Activated CD4-positive, CD25-positive, alpha-beta regulatory T cell treated with anti-CD3 and anti-CD28 coated beads, Interleukin-2, amount 50 U/mL, for 24 hours (primary cell): ENCODE measurements at regions not wholly inside any gene's neighbourhood (a gene's known extent, or its start where the extent isn't known, plus 50 kb on each side); places are given as distances from the start of the nearest gene placed in this dataset.
"Not testable (repeated sequence)": the region's sequence is repeated elsewhere in the genome, so short reads cannot be mapped to it uniquely, and the experiment has no call there.

ENCODE experiments used
- ATAC-seq, 2 donors: fragments of 150-1000 bp; cut with Tn5 transposase; one replicate each; pipeline ENCODE4 v1.10.0; 2021; ENCODE audit warnings: mild to moderate bottlenecking in 1 of 2, moderate library complexity in 1 of 2

DNA sequence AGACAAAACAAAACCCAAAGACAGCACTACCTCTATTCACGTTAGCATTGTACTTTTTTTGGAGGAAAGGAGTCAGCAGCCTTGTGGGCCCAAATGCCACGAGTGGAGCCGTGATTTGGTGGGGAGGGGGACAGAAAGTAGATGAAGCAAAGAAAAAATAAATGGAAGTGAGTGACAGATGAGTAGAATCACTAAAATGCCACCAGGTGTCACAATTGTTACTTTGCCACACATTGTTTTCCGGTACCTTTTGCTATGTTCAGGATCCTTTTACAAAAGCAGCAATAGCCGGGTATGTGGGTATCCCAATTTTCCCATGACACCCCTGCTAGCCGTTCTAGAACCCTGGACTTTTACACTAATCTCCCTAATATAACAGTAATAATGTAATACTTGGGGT lies 85.0 kb upstream of the AK4 start:
- no peak for ATAC-seq

DNA sequence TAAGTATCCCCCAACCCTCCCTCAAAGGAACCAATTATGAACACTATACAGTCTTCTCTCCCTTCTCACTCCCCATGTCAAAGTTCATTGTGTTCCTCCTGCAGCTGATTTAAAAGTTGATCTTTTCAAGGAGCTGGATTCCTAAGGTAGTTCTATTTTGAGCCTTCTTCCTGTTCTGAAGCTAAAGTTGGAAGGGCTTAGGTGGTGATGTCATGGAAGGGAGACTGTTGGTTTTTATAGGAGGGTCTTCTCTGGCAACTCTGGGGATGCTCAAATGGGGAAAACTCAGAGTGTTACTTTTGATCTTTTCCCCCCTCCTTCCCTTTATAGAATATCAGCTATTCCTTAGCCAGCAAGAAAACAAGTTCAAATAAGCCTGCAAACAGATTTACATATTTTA lies 83.0 kb upstream of the AK4 start:
- no peak for ATAC-seq

DNA sequence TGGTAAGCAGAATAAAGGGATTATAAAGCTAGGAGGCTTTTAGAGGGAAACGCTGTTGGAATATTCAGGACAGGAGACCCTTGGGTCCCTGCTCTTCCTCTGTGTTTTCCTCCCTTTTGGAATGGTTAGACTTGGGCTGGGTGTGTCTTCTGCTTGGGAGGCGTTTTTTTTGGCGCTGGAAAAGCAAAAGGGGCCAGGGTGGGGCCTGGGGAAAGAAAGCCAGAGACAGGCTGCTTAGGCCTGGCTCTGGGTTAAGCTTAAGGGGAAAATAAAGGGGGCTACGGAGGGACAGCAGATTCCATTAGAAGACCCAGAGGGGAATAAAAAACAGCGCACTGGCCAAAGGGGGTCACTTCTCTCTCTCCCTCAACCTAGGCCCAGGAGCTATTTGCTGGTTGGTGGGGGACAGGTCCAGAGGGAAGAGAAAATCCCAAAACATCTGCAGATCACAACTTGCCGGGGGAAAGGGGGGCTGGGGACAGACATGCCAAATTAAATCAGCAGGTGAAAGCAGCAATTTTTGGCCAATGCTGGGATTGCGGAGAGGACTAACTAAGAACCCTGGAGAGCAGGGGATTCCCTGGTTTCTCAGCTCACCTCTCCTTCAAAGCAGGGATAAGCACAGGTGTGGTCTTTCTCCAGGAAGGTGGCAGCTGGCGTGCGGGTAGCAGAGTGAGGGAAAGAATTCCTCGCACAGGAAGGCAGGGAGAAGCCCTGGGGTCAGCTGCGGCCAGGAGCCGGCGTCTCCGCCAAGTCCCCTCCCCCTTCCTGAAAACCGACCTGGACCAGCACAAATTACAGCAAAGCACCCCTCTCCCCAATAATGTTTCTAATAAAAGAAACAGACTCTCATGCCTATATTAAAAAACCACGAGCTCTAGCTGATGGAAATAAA lies 82.2 kb upstream of the AK4 start:
- no peak for ATAC-seq

DNA sequence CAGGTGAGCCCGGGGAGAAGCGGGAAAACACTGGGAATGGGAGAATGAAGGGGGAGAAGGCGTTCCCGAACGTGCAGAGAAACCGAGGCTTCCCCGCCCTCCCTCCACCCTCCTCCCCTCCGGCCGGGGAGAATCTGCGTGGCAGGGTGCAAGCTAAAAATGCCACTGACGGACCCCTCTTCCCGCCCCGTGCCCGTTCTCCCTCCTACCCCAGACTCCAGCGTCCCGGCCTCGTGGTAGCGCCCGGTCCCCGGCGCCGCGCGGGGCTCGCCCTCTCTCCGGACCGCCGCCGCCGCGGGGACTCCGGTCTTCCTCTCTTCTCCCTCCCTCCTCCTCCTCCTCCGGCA lies 81.6 kb upstream of the AK4 start:
- peak in 1 of 2 donors; percentile 27 for ATAC-seq

DNA sequence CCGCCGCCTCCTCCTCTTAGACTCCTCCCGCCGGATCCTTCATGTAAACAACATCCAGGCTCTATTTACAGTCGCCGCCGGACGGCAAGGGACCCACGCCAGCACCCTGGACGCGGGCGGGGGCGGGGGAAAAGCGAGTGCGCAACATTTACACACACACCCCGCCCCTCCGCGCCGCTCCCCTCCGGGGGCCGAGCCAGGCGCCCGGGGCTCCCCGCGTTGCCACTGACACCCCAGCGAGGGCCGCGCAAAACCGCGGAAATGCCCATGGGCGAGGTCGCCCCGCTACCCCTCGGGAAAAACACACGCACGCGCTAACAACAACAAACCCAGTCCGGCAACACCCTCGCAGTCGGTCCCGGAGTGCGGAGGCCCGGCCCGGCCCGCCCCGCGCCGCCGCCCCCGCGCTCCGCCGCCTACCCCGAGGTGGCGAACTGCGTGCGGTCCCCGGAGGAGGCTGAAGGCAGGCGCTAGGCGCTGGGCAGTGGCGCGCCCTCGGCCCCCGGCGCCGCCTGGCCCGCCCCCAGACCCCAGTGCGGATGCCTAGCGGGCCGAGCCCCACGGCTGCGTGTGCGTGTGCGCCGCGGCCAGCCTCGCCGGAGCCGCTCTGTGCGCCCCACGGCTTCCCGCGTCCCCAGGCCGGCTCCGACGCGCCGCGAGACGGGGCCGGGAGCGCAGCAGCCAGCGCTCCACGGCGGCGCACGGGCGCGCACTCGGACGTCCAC lies 81.1 kb upstream of the AK4 start:
- peak; percentile 64 to 66 for ATAC-seq

DNA sequence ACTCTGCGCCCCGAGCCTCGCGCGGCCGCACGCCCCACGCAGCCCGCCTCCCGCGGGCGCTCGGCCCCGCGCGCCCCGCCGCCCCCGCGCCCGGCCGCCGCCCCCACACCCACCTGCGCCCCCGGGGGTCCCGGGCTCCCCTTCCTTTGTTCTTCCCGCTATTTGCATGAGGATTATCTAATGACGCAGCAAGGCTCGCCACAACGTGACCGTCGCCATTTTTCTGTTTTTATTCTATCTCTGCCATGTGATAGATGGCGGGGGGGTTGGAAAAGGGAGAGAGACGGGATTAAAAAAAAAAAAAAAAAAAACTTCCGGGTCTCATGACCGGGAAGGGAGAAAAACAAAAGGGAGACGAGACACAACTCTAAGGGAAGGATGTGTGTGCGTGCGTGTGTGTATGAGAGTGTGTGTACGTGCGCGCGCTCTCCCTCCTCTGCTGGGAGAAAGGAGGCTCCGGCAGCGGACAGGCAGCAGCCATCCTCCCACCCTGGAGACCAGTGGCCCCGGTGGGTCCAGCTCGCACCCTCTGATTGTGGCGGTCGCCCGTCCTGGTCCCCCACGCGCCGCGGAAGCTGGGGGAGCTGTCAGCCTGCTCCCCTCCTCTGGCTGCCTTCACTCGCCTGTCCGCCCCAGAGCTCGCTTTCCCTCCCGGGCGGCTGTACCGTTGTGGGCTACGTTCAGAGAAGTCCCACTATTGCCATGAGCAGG lies 80.4 kb upstream of the AK4 start:
- ATAC-seq = peak; percentile 21 to 30

DNA sequence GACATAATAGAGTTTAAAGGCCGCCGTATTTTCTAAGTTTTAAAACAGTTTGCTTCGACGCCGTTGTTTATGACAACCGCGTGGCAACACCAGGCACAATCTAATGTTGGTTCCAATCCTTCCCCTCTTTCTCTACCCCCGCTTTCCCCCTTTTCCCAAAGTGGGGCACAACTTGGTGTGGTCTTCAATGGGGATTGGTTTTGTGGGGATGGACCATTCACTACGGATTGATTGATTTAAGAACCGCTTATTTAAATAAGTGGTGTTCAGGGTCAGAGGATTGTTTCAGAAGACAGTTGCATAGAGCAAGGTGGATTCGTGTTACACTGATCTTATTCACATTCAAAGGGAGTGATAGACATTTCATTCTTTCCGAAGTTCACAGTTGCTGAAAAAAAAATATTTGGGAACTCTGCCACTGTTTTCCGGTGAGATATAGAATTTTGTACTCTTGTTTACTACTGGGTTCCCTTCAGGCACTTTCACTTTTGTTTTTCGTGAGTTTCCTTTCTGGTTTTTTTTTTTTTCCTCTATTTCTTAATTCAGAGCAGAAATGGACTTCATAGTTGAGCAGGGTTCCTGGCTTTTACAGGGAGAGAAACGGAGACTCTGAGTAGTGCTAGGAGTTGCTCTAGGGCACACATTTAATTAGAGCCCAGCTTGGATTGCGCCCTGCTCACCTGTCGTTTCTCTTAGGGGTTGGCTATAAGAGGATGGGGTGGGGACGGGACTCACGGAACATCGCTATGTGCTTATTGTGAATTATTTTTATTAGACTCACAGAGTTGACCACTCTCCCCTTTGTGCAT lies 79.6 kb upstream of the AK4 start:
- ATAC-seq = no peak

DNA sequence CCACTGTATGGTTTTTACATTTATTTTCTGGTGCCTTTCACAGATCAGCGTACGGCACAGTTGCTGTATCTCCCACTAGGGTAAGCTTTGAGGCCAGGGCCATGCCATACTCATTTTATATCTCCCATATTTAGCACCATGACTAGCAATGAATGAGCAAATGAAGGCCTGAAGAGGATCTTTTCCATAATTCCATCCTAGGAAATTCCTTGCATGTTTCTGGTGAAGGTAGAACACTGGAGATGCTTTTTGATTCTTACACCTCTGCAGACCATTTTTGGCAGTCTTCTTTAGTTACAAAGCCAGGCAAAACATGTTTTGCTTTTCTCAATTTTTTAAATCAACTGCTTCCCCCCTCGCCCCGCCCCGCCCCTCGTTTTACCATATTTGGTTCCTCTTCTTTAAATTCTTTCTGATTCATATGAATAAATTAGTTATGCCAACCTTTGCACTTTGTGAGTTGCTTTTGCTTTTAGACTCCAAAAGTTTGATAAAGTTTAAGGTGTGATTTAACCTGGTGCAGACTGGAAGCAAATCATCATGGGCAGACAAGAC lies 78.9 kb upstream of the AK4 start:
- ATAC-seq = no peak

DNA sequence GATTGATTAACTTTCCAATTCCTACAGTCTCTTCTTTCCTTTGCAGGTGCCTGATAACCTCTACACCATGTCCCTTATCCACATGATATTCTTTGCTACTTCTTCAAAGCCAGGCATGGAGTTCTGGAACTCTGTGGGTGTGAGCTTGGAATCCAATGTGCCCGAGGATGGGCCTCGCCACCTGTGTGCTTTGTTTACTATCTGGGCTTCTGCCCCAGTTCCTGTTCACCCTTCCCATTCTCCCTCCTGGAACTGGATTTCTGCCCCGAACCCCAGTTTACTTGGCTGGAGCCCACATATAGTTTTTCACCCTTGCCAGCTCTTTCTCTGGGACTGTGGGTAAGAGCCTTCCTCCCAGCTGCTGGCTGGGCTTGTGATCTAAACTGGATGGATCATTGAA lies 75.2 kb upstream of the AK4 start:
- ATAC-seq = no peak

DNA sequence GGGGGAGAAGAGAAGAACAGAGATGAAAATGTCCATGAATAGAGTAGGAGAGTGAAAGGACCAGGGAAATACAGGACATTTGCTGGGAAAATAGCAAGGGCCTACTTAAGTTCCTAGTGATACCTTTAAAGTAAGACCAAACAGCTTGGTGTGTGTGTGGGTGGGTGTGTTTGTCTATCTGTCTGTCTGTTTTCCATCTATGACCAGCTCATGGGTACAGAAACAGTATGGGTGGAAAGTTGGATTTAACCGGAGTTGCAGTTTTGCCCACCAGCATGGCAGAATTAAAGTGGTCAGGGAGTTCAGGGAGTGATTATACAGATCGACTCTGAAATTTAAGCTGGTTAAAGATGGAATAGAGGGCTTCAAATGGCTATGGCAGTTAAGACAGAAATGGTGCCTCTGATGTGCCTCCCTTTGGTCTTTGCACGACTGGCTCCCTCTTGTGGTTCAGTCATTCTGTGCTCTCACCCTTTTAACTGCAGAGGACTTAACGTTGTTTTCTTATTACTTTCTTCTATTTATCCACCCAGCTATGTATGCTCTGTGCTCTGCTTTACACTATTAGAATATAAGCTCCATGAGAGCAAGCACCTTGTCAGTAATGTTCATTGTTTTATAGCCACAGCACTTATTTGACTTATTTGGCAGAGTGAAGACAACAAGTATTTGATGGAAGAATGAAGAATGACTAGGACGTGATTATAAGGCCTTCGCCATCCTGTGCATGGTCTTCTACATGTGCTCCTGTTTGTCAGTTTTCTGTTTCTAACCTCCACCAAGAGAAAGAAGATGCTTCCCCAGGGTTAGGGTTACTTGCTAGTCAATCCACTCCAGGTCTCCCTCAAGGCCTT lies 72.7 kb upstream of the AK4 start:
- ATAC-seq = peak; percentile 82 to 83

DNA sequence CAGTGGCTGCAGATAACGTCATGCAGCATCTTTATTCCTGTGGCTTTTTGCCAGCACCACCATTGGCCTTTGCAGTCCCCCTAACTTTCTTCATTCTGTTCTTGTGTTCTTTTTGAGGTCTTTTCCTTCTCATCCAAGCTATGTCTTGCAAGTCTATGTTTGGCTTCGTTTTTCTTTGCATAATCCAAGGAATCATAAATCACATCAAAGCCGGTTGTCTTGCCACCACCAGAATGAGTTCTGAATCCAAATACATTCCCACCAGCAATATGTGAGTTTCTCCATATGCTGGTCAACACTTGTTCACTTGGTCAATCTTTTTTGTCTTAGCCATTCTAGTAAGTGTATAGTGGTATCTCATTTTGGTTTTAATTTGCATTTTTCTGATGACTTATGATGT lies 70.6 kb upstream of the AK4 start:
- ATAC-seq = no peak

DNA sequence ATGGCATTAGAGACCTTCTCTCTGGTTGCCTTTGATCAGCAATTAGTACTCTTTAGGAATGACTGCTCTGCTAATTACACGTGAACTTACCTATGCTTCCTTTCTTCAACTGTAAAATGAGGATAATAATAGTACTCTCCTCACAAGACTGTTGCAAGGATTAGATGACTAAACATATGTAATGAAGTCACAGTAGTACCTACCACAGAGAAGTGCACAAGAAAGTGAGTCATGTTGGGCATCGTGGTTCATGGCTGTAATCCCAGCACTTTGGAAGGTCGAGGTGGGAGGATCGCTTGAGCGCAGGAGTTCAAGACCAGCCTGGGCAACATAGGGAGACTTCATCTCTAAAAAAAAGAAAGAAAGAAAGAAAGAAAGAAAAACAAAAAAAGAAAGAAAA lies 68.1 kb upstream of the AK4 start:
- ATAC-seq = peak in 1 of 2 donors; percentile 37

DNA sequence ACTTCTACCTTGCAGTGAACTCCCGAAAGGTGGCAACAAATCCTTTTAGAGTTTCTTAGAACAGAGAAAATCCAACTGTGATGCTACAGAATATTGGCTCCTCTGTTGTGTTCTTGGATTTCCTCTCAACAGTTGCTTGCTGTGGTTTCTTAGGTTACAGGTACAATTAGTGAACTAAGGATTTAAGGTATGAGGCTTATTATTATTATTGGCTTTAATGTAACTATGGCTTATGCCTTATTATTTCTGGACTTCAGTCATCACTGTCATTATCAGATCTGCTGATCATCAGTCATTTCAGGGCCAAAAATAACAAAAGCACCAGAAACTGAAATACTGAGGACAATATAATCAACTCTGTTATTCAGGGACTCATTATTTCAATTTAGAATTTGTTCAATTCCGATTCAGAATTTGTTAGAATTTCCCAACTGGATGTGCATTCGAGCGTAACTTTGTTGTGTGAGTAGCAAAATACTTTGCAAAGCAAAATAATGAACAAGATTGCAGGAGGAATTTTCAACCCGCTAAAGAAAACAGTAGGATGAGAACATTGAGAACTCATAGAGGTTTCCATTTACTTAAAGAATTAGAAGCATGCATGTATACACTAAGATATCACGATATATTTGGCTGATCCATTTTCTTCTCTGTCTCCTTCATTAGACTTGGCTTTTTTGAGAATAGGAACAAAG lies 65.5 kb upstream of the AK4 start:
- no peak for ATAC-seq

DNA sequence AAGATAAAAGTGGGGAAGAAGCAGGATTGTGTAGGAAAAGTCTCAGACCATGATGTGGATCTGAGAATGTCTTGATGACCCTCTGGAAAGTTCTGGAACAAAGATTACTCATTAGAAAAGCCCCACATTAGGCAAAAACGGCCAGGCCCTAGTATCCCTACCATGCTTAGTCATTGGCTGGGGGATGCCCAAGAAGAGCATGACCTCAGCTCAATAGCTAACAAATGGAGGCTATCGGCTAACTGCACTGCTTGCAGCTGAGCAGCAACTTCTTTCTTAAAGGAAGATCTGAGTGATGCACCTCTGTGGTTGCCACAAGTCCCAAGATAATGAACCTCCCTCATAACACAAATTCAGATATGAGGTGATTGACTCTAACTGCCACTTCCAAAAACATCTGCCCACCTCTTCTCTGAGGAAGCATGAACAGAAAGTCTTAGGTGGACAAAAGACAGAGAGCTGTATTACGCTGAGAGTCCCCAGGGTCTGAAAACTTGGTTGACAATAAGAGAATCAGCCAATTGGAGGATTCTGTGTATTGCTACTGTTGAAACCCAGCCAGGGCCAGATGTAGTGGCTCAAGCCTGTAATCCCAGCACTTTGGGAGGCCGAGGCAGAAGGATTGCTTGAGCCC lies 64.6 kb upstream of the AK4 start:
- peak; percentile 41 to 68 for ATAC-seq

DNA sequence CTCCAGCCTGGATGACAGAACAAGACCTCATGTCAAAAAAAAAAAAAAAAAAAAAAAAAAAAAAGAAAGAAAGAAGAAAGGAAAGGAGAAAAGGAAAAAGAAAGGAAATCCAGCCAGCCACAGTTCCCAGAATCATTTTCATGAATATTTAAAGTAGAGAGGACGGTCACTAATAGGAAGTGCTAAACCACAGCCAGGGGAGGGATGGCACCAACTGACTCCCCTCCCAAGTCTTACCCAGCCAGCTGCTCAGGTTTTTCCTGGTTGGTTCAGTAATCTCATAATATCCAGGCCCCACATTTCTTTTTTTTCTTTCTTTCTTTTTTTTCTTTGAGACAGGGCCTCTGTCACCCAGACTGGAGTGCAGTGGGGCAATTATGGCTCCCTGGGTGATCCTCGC lies 63.9 kb upstream of the AK4 start:
- no peak for ATAC-seq

DNA sequence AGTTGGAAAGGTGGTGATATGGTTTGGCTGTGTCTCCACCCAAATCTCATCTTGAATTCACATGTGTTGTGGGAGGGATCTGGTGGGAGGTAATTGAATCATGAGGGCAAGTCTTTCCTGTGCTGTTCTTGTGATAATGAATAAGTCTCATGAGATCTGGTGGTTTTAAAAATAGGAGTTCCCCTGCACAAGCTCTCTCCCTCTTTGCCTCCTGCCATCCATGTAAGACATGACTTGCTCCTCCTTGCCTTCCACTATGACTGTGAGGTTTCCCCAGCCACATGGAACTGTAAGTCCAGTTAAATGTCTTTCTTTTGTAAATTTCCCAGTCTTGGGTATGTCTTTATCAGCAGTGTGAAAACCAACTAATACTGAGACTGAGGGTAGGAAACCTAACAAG lies 60.5 kb upstream of the AK4 start:
- ATAC-seq = not testable (repeated sequence)

DNA sequence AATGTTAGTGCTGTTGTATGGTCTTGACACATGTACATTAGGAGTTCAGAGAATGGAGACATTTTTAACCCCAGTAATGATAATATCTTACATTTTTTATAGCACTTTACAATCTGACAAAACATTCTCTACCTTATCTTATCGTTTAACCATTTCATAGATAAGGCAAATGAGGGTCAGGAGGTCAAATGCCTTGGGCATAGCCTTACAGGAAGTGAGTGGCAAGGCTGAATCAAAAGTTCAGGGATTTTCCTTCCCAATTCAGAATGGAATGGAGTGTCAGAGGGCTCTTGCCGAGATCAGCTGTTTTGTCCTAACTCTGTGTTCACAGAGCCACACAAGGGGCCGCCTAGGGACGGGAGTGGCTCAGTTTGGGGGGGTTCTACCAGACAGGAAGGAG lies 57.6 kb upstream of the AK4 start:
- no peak for ATAC-seq

DNA sequence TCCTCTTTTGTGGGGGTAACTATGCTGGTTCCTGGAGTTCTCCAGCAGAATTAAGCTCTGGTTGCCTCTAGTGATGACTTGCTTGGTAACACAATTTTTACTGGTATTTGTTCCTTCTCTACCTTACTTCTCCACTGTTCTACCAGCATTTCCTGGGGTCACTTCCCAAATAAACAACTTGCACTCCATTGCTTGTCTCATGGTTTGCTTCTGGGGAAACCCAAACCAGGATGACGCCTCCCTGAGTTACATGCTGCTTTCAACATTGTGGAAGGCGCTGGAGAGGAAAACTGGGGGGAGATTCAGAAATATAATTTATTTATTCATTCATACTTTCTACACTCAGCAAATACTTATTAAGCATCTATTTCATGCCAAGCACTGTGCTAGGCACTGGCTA lies 55.3 kb upstream of the AK4 start:
- no peak for ATAC-seq

DNA sequence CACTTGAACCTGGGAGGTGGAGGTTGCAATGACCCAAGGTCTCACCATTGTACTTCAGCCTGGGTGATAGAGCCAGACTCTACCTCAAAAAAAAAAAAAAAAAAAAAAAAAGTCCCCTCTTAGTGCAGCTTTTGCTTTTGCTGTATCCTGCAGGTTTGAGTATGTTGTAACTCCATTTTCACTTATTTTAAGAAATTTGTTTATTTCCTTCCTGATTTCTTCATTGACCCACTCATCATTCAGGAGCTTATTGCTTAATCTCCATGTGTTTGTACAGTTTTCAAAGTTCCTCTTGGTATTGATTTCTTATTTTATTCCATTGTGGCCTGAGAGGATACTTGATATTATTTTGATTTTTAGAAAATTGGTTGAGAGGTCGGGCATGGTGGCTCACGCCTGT lies 50.9 kb upstream of the AK4 start:
- ATAC-seq = no peak
